ENCODE measurements at regions not wholly inside any gene's neighbourhood (a gene's known extent, or its start where the extent isn't known, plus 50 kb on each side); places are given as distances from the start of the nearest gene placed in this dataset.
A peak's percentile ranks its signal among the peaks of the same experiment; 100 is the strongest.

GRCh38 chr9:96029722-96030530 lies 154.4 kb downstream of the ERCC6L2 start:
- DNase-seq (ENCODE audit: extremely low read depth in 1 of 4, low spot score in 3 of 4) (no peak), FAIRE-seq (no peak), ATAC-seq (0 out of 3 replicates have a peak, but pooled peaks have one; percentile 36)
- Histone ChIP-seq H4K20me1 (replicated peaks; ENCODE audit: control insufficient read depth, insufficient read depth, low read length) (no peaks in the 10 kb centered on the region), H3K27ac (ENCODE audit: extremely low read depth, low read depth, low read length) (no peak overlapping the region), H2AFZ (ENCODE audit: low read depth, low read length) (no peak overlapping the region), H3K27me3 (ENCODE audit: control insufficient read depth in 2 of 2, insufficient read depth in 2 of 2, low read length in 2 of 2) (peaks cover 2 to 32% of the 10 kb centered on the region in 2 experiments; a peak in 3 of 5 replicates), H3K9me1 (ENCODE audit: control insufficient read depth, insufficient read depth, low read length) (no peaks in the 10 kb centered on the region), H3K36me3 (ENCODE audit: control insufficient read depth, insufficient read depth, low read length) (no peaks in the 10 kb centered on the region), H3K4me2 (ENCODE audit: insufficient read depth, low read length) (no peak overlapping the region), H3K79me2 (ENCODE audit: control insufficient read depth, insufficient read depth, low read length) (no peaks in the 10 kb centered on the region), H3K9me3 (replicated peaks; ENCODE audit: control insufficient read depth, insufficient read depth, low read depth, low read length) (no peaks in the 10 kb centered on the region), H3K9ac (ENCODE audit: insufficient read depth in 1 of 2, low read depth in 2 of 2, low read length in 2 of 2) (no peak overlapping the region), H3K4me1 (replicated peaks in 1 of 2; ENCODE audit: control insufficient read depth in 2 of 2, insufficient read depth in 2 of 2, low read length in 2 of 2) (peaks cover 0 to 13% of the 10 kb centered on the region in 2 experiments; a peak in 1 of 5 replicates), H3K4me3 (no peak overlapping the region)
- intact Hi-C loops (cut with micrococcal nuclease) = no loop called here
- POLR2A ChIA-PET = interaction anchor here (1.0 to 1.2 kb wide), 2 partner anchors 19 to 37 kb away, joined by 3 to 4 read pairs; no protein-coding TSS in a partner anchor
- WGBS (ENCODE audit: insufficient coverage, low coverage, missing lambda C conversion rate) = 23% methylated on average over 18 of the region's 19 CpGs
- in situ Hi-C loops (cut with MboI) = no loop called here
- BruUV-seq (replicated peaks) = no TSS peak
- CTCF ChIA-PET (ENCODE audit: low intra/inter-chr PET ratio) = no interaction called here
- no peak for TF ChIP-seq ZKSCAN8 (CRISPR knock-in tag; IDR thresholded peaks at IDR 0.05)
- TF ChIP-seq FOXA1 (IDR thresholded peaks at IDR 0.05; ENCODE audit: borderline replicate concordance) = no peak
- peak; percentile 84 for TF ChIP-seq ZNF316 (IDR thresholded peaks at IDR 0.05)
- no peak for TF ChIP-seq ZFP30 (CRISPR knock-in tag; IDR thresholded peaks at IDR 0.05; ENCODE audit: borderline replicate concordance)
- TF ChIP-seq SMARCE1 (IDR thresholded peaks at IDR 0.05) = no peak
- no peak for TF ChIP-seq CHD7 (IDR thresholded peaks at IDR 0.05; ENCODE audit: low read depth, low read length)
- TF ChIP-seq ZNF140 (CRISPR knock-in tag; IDR thresholded peaks at IDR 0.05) = no peak
- no peak for TF ChIP-seq ZNF551 (CRISPR knock-in tag; IDR thresholded peaks at IDR 0.05)
- TF ChIP-seq USF2 (CRISPR knock-in tag; IDR thresholded peaks at IDR 0.05) = no peak
